GM19397 (cell line): ENCODE measurements at regions not wholly inside any gene's neighbourhood (a gene's known extent, or its start where the extent isn't known, plus 50 kb on each side); places are given as distances from the start of the nearest gene placed in this dataset.
"Not testable (repeated sequence)": the region's sequence is repeated elsewhere in the genome, so short reads cannot be mapped to it uniquely, and the experiment has no call there.

Source experiments
- ATAC-seq: cut with Tn5 transposase; IDR thresholded peaks from one replicate; pipeline ENCODE4 v1.9.1; 2021; ENCODE audit warnings: mild to moderate bottlenecking, moderate library complexity; ENCODE audit not compliant: unreplicated experiment

DNA sequence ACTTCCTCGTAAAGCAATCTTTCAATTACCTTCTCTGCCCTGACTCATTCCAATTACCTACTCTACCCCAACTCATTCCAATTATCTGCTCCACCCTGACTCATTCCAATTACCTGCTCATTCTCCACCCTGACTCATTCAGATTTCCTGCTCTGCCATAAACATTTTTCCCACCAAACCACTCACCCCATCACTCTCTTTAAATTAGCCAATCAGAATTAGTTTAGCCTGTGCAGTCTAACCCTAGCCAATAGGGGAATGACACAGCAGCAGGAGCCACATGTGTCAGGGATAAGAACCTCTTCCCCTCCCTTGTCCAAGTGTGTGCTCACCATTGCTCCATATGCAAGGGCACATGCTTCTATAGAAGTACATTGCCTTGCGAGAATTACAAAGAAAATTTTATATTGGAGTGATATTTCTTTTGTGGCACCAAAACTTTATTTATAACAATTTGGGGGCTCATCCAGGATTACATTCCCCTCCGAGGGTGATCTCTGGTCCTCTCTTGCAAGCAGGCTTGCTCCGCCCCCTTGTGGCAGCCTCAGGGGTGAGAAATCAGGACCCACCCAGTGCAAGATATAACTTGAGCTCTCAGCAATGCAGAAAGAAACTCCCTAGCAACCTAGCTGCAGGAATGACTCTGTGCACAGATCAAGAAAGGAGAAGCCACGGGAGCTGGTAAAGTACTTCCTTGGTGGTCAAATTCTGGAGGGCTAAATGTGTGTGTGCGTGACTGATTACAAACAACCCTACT is 551.9 kb upstream of the EYS start:
- ATAC-seq, result not testable (repeated sequence)

DNA sequence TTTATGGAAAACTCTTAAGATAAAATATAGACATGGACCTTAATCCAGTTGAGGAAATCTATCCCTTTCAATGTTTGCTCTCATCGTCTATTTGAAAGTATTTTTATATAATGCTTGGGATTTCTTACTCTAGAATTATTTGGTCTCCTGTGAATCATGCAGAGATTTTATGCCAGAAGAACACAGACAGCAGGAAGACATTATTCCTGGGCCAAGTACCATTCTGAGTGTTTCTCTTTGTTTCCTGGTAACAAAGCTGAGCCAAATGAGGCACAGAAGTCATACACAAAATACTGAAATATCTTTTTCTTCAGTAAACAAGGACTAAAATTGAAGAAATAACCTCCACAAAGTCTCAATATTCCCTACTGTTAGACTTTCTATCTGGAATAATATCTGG is 538.2 kb upstream of the EYS start:
- ATAC-seq, result no peak

DNA sequence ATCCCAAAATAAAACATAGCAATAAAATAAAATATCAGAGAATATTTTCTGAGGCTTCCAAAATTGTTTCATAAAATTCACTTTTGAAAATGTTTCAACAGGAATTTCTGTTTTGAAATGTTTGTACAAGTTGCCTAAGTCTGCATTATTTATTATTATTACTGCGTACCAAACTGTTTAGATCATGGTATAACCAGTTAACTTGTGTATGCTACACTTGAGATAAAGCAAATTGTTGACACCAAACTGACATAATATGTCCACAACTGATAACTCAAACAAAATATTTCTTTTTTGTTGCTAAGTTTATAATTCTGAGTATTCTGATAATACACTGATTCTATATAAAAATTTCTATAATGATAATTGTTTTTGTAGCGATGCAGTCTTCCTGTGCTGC is 531.8 kb upstream of the EYS start:
- ATAC-seq, result no peak

DNA sequence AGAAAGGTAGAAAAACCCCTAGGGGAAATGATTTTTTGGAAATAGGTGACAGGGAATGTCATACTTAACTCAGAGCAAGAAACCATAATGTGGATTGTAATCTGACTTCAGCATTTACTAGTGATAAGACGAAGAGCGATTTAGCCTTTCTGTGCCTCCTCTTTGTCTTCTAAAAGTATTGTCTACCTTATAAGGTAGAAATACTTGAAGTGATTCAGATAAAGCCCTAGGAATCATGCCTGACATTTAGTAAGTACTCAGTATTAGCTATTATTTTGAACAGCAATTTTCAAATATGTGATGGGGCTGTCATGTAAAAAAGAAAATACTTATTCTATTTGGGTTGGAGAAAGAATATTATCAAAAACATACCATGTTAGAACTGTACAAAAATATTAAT is 525.9 kb upstream of the EYS start:
- no peak for ATAC-seq

DNA sequence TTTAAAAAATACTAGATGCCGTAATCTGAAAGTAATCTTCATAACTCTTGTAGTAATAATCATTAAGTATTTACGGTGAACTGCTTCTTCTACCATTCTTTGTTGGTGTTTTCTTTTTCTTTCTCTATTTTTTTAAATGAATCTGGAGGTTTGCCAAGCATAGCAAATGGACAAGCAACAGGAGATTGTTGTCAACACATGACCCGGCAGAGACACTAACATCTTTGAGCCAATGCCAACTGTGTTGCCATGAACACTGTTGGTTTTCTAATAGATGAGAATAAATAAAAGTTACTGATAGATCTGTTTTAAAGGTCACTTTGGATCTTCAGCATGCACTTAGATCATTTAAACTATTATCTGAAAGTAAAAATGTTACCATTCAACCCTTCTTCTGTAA is 523.6 kb upstream of the EYS start:
- no peak for ATAC-seq

DNA sequence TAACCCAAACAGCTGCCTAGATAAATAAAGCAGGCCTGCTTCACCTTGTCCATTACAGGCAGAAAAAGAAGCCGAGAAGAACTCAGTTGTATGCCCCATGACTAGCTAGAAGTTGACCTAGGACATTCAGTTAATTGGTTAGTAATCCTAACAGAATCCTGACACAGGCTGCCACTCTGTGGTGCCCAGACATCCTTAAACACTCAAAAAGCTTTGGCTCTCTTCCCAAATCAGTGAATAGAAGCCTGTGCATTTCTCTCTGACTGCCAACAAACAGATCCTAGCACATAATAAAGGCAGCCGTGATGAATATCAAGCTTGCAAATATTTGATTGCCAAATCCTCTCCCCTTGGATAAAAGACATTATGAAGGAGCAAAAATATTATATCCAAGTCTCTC is 519.1 kb upstream of the EYS start:
- no peak for ATAC-seq

DNA sequence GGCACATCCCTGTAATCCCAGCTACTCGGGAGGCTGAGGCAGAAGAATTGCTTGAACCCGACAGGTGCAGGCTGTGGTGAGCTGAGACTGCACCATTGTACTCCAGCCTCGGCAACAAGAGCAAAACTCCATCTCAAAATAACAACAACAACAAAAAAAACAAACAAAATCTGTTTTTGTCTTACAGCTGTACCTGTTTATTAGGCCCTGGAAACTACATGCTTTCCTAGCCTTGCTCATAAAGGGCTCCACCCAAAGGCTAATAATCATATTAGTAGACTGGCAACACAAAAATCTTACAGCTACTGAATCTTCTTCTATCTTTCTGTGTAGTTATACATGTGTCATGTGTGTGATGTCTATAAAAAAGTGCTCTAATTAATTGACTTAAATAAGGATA is 503.9 kb upstream of the EYS start:
- ATAC-seq, result no peak

DNA sequence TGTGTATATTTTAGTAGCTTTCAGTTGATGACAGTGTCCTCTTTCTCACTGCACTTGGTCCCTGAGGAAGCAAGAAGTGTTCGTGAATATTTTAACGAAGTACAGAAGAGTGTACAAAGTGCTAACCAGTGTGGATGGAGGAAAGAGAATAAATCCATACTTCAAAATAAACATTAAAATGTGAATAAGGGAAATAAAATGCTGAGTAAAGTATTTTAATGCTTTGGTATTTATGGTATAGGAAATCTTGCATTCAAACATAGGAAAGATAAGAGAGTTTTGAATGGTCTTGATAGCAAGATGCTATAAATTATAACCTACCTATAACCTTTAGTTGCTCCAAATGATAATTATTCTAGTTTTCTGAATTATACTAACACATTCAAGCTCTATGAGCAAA is 493.4 kb upstream of the EYS start:
- ATAC-seq, result no peak

DNA sequence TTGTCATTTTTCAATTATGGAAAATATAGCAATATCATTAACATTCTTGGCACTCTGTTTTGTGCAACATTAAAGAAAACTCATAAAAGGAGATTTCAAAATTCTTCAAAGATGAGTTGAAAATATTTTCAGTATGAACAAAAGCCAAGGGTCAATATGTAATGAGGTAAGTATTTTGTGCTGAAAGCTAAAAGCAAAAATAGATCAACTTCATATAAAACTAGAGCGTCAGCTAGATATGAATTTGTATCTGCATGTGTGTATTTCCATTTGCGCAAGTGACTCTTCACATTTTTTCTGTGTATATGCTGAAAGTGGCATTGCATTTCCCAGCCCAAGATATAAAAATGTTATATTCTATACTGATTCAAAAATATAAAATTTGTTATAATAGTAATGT is 492.1 kb upstream of the EYS start:
- no peak for ATAC-seq

DNA sequence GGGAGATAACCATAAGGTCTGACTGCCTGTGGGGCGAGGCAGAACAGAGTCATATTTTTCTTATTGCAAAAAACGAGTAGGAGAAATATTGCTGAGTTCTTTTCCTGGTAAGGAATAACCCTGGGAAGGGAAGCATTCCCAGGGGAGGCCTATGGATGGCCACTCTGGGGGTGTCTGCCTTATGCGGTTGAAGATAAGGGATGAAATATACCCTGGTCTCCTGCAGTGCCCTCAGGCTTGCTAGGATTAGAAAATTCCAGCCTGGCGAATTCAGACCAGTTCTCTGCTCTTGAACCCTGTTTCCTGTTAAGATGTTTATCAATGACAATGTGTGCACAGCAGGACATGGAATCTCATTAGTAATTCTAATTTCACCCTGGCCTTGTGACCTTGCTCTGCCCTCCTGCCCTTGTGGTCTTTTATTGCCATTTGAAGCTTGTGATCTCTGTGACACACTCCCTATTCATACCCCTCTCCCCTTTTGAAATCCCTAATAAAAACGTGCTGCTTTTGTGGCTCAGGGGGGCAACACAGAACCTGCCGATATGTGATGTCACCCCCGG is 491.1 kb upstream of the EYS start:
- ATAC-seq, result no peak

DNA sequence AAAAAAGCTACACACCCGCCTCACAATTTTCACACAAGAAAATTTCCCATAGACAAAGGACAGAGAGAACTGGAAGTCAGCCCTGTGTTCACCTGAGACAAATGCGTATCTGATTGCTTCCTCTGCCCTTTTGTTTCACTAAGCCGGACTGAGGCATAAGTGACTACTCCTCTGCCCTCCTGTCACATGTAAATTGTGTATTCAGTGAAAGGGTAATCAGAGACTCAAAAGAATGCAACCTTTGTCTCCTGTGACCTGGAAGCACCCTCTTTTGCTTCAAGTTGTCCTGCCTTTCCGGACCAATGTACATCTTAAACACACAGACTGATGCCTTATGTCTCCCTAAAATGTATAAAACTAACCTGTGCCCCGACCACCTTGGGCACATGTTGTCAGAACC is 483.8 kb upstream of the EYS start:
- ATAC-seq, result no peak

DNA sequence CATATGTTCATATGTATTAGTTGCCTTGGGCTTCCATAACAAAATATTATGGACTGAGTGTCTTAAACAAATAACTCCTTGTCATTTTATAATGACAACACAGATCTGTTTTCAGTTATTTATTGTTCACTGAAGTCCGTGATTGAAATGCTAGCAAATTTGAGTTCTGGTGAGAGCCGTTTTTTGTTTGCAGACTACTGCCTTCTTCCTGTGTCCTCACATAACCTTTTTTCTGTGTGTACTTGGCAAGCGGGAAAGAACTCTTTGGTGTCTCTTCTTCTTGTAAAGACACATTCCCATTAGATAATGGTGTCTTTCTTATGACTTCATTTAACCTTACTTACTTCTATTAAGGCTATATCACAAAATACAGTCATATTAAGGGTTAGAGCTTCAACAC is 482.9 kb upstream of the EYS start:
- ATAC-seq, result no peak

DNA sequence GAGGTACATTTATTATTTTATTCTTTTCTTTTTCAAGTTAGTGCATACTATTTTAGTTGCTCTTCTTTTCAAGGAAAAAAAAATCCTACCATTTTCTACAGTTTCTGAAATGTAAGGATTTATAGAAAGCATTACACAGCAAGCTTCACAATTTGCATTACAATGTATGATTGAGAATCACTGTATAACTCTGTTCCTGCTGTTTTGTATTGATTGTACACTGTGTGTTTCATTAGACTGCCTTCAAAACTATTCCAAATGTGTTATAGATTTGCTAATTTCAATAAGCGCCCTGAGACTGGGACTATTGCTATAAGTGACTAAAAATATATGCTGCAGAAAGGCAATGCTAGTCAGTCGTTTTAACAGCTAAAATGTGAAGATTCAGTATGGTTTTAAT is 479.7 kb upstream of the EYS start:
- no peak for ATAC-seq

DNA sequence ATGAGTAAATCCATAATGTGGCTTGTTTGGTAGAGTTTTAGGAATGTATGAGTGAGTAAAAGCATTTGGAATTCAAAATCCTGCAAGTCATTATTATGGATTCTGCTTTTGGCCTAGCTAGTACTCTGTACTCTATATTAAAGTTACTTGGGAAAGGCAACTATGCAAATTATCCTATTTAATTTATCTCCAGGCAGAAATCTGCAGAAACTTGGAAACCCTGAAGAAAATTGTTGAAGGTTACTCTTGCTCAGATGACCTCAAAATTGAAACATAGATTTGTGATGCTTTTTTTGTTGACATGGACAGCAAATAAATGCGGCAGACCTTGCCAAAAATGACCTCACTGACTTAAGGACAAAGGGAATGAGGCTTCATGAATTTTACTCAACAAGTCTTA is 477.1 kb upstream of the EYS start:
- no peak for ATAC-seq

DNA sequence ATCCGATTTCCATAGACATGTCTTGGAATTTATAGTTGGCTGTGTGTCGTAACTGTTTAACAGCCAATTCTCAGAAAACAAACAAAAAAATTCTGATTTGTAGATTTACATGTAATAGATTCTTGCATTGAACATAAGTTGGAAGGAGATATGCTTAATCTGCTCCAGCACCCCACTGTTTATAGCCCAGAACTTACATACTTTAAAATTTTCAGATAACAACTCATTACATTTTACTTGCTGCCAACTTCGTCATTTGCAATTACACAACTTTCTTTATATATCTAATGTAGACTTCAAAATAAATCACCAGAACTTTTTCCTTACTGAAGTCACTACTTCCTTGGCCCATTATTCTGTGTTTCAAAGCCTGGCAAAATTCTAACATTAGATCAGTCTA is 472.3 kb upstream of the EYS start:
- no peak for ATAC-seq

DNA sequence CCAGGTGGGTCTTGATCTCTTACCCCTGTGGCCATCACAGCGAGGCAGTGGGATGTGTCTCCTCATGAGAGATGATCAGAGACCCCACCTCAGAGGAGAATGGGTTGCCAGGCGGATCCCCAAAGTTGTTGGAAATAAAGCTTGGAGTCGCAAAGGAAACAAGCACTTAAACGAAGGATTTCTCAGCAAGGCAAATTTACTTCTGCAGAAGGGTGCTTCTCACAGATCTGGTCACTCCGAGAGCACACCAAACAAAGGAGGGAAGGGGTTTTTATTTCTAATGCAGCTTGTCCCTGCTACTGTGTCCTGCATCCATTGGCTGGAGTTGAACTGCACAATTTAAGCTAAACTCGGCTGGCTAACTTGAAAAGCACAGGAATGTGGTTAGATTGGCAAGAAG is 466.6 kb upstream of the EYS start:
- no peak for ATAC-seq

DNA sequence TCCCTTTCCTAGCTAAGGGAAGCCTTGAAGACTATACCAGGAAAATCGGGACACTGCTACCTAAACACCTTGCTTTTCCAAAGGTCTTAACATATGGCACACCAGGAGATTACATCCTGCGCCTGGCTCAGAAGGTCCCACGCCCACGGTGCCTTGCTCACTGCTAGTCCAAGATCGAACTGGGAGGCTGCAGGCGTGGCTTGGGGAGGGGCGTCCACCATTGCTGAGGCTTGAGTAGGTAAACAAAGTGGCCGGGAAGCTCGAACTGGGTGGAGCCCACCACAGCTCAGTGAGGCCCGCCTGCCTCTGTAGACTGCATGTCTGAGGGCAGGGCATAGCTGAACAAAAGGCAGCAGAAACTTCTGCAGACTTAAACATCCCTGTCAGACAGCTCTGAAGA is 459.7 kb upstream of the EYS start:
- ATAC-seq, result not testable (repeated sequence)

DNA sequence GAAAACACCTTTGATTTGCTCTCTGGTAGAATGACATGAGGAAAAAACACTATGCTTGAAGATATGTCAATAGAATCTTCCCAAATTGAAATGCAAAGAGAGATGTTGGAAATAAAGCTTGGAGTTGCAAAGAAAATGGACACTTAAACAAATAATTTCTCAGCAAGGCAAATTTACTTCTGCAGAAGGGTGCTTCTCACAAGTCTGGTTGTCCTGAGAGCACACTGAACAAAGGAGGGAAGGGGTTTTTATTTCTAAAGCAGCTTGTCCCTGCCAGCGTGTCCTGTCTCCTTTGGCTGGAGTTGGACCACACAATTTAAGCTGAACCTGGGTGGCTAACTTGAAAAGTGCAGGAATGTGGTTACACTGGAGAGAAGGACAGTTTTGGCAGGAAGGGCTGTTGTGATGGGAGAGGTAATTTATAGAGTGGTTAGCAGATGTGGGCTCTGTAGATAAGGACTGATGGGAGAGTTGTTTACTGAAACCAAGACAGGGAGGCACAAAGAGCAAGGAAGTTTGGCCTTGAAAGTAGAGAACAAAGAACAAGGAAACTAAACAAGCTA is 454.6 kb upstream of the EYS start:
- ATAC-seq, result no peak

DNA sequence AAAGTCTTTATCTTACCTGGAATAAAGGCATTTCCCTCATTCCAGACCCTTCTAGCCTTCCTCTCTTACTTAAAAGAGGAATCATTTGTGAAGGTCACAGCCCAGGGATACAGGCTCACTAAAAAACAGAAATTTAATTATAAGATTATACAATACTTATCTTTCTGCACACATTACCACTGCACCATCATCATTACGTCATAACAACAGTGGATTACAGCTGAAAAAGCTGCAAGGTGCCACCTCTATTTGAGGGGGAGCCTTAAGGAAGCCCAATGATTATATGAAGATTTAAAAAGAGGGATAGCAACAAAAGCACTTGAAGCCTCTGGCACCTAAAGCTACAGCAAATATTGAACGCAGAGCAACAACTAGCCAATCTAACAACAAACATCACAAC is 452.9 kb upstream of the EYS start:
- ATAC-seq, result no peak

DNA sequence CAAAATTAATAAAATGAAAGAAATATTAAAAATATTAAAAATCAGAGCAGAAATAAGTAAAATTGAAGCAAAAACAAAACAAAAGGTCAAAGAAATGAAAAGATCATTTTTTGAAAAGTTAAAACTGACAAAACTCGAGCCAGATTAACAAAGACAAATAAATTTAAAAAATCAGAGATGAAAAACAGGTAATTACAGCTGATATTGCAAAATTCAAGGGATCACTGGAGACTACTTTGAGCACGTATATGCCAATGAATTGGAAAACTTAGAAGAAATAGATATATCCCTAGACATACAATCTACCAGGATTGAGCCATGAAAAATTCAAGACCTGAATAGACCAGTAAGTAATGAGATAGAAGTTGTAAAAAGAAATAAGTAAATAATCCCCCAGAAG is 446.2 kb upstream of the EYS start:
- ATAC-seq, result no peak

DNA sequence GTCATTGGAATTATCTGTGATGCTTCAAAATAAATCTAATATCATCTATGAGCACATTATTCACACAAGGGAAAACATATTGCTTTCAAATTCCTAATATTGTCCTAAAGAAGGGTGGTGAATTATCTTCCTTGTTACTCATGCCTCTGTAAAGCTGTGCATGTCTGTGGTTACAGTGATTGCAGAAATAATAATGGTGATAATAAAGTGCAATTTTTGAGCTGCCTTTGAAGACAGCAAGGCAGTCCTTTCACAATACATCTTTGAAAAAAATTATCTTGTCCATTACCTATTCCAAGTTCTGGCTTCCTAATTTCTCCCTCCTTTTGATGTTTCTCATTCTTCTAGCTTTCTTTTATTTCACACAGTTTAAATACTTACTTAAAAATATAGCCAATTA is 442.1 kb upstream of the EYS start:
- ATAC-seq, result no peak

DNA sequence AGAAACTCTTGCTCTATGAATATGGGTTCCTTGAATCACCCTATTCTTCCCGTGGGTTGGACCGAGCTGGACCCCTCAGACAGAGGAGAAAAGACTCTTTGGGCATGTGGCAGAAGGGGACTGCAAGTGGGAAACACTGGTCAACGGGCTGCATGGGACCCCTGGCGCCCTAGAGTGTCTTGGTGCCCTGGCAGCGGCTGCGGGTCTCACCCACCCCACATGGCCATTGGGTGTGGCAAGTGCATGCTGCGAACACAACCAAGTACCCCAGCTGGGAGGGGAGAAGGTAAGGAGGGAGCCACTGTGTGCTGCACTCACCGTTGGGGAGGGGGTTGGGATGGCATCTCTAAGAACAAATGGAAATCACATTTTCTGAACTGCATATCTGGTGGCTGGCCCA is 438.8 kb upstream of the EYS start:
- ATAC-seq, result no peak

DNA sequence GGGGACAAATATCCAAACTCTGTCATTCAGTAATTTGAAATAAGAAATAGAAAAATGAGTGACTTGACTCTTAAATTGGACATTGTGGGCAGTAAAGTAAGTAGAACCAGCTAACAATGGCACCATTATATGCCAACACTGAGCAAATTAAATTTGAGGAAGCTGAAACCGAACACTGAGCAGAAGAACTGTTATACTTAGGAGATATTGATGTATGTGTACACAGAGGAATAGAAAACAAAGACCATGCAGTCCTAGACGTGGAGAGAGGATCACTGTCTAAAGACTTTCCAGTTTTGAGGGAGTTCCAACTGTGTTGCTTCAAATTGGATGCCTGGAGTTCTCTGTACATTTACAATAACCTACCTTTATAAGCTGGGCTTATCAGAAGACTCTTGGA is 427.0 kb upstream of the EYS start:
- no peak for ATAC-seq
